ENCODE measurements at regions not wholly inside any gene's neighbourhood (a gene's known extent, or its start where the extent isn't known, plus 50 kb on each side); places are given as distances from the start of the nearest gene placed in this dataset.

DNA sequence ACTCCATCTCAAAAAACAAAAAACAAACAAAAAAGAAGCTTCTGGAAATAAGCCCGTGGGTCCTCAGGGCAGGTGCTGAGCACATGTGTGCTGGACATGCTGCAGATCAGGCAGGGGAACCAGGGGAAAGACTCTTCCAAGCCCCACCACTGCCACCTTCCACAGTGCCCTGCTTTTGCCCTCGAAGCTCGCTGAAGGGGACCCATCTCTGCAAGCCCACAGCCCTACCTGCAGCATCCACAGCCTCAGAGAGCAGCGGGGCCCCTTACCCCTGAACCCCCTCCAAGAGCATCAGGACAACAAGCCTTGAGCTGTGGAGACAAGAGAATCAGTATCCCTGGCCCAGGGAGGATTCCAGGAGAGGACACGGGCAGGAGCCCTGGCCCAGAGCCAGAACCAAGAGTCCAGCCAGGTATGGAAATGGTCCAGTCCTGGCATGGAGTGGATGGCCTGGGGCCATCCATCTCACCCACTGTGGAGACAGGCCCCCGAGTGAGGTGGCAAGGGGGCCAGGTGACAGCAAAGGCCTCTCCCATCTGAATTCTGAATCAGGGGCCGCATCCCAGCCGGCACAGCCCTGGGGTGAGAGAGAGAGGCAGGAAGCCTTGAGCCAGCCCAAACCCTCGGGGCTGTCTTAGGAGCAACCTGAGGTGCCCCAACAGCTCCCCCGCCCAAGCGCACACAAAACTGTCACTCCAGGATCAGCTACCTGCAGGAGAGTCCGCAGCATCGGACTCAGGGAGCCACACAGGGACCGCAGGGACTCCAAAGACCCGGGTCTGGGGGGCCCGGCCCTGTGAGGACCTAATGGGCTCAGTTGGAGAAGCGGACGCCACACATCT lies 51.8 kb upstream of the TPM4 start:
- Histone ChIP-seq H3K9me3 (ENCODE audit: low read length) (no peaks in the 10 kb centered on the region), H3K27me3 (ENCODE audit: low read length) (no peaks in the 10 kb centered on the region), H3K27ac (ENCODE audit: low read length) (no peak overlapping the region), H3K9ac (ENCODE audit: low read length) (no peak overlapping the region), H2AFZ (ENCODE audit: low read length) (no peak overlapping the region), H3K36me3 (ENCODE audit: low read depth, low read length) (no peaks in the 10 kb centered on the region), H3F3A (ENCODE audit: low read length, unreplicated experiment) (no peaks in the 10 kb centered on the region), H3K4me2 (ENCODE audit: low read length) (no peak overlapping the region), H3K4me3 (ENCODE audit: low read length) (no peak overlapping the region), H3K9me2 (replicated peaks; ENCODE audit: low read length) (no peaks in the 10 kb centered on the region), H4K20me1 (ENCODE audit: low read length) (no peaks in the 10 kb centered on the region), H3K79me2 (ENCODE audit: low read length) (no peaks in the 10 kb centered on the region), H3K4me1 (ENCODE audit: insufficient read depth, low read length) (no peaks in the 10 kb centered on the region)
- intact Hi-C loops (cut with micrococcal nuclease): loop anchor here (10.0 kb wide), 1 partner anchor 400 kb away; no protein-coding TSS in a partner anchor
- ChIA-PET CTCF (interaction anchor here (0.6 kb wide), 1 partner anchor 1395 kb away, joined by 3 read pairs; no protein-coding TSS in a partner anchor), POLR2A (ENCODE audit: unreplicated experiment) (no interaction called here)
- TF ChIP-seq EZH2 (IDR thresholded peaks at IDR 0.05; ENCODE audit: low read length, unreplicated experiment): no peak
- no peak for DNase-seq
- ATAC-seq: no peak
- no TSS peak for BruUV-seq (replicated peaks)

GRCh38 chr19:16025108-16026101 lies 50.9 kb upstream of the TPM4 start:
- Histone ChIP-seq H4K20me1 (ENCODE audit: low read length) (no peaks in the 10 kb centered on the region), H3K9me2 (replicated peaks; ENCODE audit: low read length) (no peaks in the 10 kb centered on the region), H3K9ac (ENCODE audit: low read length) (no peak overlapping the region), H3K27me3 (ENCODE audit: low read length) (no peaks in the 10 kb centered on the region), H3K4me1 (ENCODE audit: insufficient read depth, low read length) (no peaks in the 10 kb centered on the region), H2AFZ (ENCODE audit: low read length) (no peak overlapping the region), H3K9me3 (ENCODE audit: low read length) (no peaks in the 10 kb centered on the region), H3K36me3 (ENCODE audit: low read depth, low read length) (no peaks in the 10 kb centered on the region), H3K4me3 (ENCODE audit: low read length) (no peak overlapping the region), H3K4me2 (ENCODE audit: low read length) (no peak overlapping the region), H3F3A (ENCODE audit: low read length, unreplicated experiment) (no peaks in the 10 kb centered on the region), H3K27ac (ENCODE audit: low read length) (no peak overlapping the region), H3K79me2 (ENCODE audit: low read length) (no peaks in the 10 kb centered on the region)
- TF ChIP-seq EZH2phosphoT487 (IDR thresholded peaks at IDR 0.05; ENCODE audit: borderline replicate concordance, low read length) (no peak), EZH2 (IDR thresholded peaks at IDR 0.05; ENCODE audit: low read length, unreplicated experiment) (no peak), CTCF (conservative IDR thresholded peaks at IDR 0.05; ENCODE audit: low read depth, low read length) (peak; percentile 72)
- CTCF ChIA-PET: interaction anchor here (0.5 to 1.0 kb wide), 6 partner anchors 37 to 1396 kb away, joined by 3 to 6 read pairs (median 4); partner anchors contain the start of gene FAM32A
- DNase-seq (peak; percentile 71), ATAC-seq (peak; percentile 99)
- intact Hi-C loops (cut with micrococcal nuclease): loop anchor here (10.0 kb wide), 1 partner anchor 401 kb away; no protein-coding TSS in a partner anchor
- POLR2A ChIA-PET (ENCODE audit: unreplicated experiment): interaction anchor here (0.6 kb wide), 1 partner anchor 374 kb away, joined by 3 read pairs; no protein-coding TSS in a partner anchor
- BruUV-seq (replicated peaks): no TSS peak

DNA sequence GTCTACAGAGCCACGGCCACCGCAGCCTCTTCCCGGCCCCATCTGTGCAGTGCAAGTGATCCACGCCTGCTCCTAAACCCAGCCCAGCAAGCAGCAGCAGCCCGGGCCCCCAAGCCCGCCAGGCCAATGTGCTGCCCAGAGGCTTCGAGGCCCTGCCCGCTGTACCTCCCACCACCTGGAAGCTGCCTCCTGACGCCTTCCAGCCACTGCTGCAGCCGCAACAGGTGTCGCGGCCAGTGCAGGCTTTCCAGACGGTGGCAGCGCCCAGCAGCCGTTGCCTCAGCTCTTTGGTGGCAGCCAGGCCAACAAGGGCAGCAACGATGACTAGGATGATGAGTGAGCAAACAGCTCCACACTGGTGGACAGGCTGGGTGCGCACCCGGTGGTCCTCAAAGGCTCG lies 50.2 kb upstream of the TPM4 start:
- Histone ChIP-seq H3K9ac (ENCODE audit: low read length) (no peak overlapping the region), H3K9me3 (ENCODE audit: low read length) (no peaks in the 10 kb centered on the region), H3K27ac (ENCODE audit: low read length) (no peak overlapping the region), H3K4me3 (ENCODE audit: low read length) (no peak overlapping the region), H2AFZ (ENCODE audit: low read length) (no peak overlapping the region), H3K27me3 (ENCODE audit: low read length) (no peaks in the 10 kb centered on the region), H3K4me1 (ENCODE audit: insufficient read depth, low read length) (no peaks in the 10 kb centered on the region), H3K79me2 (ENCODE audit: low read length) (no peaks in the 10 kb centered on the region), H3F3A (ENCODE audit: low read length, unreplicated experiment) (no peaks in the 10 kb centered on the region), H3K9me2 (replicated peaks; ENCODE audit: low read length) (no peaks in the 10 kb centered on the region), H3K36me3 (ENCODE audit: low read depth, low read length) (no peaks in the 10 kb centered on the region), H3K4me2 (ENCODE audit: low read length) (no peak overlapping the region), H4K20me1 (ENCODE audit: low read length) (no peaks in the 10 kb centered on the region)
- TF ChIP-seq EZH2phosphoT487 (IDR thresholded peaks at IDR 0.05; ENCODE audit: borderline replicate concordance, low read length) (no peak), EZH2 (IDR thresholded peaks at IDR 0.05; ENCODE audit: low read length, unreplicated experiment) (no peak), CTCF (conservative IDR thresholded peaks at IDR 0.05; ENCODE audit: low read depth, low read length) (no peak)
- CTCF ChIA-PET: interaction anchor here (0.5 to 1.0 kb wide), 5 partner anchors 37 to 483 kb away, joined by 3 to 6 read pairs (median 5); partner anchors contain the start of gene FAM32A
- no peak for ATAC-seq
- intact Hi-C loops (cut with micrococcal nuclease): loop anchor here (10.0 kb wide), 1 partner anchor 401 kb away; no protein-coding TSS in a partner anchor
- POLR2A ChIA-PET (ENCODE audit: unreplicated experiment): interaction anchor here (0.6 kb wide), 1 partner anchor 373 kb away, joined by 3 read pairs; no protein-coding TSS in a partner anchor
- no peak for DNase-seq
- no TSS peak for BruUV-seq (replicated peaks)
